Fibroblast of upper back skin (primary cell): ENCODE measurements at regions not wholly inside any gene's neighbourhood (a gene's known extent, or its start where the extent isn't known, plus 50 kb on each side); places are given as distances from the start of the nearest gene placed in this dataset.

Experiments used
- DNase-seq: peaks from one replicate; pipeline ENCODE4 v3.0.0-alpha.2; 2013

DNA sequence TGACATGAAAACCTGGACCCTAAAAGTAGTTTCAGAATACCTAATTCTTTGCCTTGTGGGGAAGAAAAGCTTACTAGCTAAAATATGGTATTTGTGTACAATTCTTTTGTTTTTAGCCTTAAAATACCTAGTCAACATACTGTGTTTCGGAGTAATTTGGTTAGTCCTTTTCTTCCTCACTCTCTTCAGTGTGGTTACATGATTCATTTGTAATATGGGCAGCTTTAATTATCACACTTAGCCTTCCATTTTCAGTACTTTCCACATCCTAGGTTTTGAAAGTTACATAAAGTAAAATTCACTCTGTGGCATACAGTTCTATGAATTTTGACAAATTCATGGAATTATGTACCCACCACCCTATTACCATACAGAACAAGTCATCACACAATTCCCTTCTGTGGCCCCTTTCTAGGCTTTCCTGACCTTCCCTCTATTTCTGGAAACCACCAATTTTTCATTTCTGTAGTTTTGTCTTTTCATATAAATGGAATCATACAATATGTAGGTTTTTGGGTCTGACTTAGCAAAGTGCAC lies 96.2 kb downstream of the EMX2 start:
- no peak for DNase-seq

- DNase-seq: no peak
Observed at GRCh38 chr10:117640406-117640805, 97.9 kb downstream of the EMX2 start.

- DNase-seq: no peak
Observed at GRCh38 chr10:117646718-117647117, 104.2 kb downstream of the EMX2 start.

DNA sequence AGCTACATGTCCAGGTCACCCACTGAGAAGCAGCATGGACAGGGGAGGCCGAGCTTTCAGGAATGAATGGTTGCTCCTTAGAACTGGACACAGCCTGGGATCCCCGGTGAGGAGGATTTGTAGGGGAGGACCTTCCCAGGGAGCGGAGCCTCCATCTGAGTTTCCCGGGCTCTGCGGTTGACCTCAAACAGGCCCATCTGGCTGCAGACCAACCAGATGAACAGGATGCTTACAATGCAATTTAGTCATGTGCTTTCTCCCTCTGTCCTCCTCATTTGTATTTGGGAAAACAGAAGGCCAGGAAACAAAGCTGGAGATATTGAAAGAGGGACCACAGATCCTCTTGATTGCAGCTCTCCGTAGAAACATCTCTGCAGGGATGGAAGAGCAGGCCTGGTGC lies 104.8 kb downstream of the EMX2 start:
- DNase-seq: peak; percentile 77

- no peak for DNase-seq
Observed at GRCh38 chr10:117651121-117651520, 108.6 kb downstream of the EMX2 start.

- DNase-seq: no peak
Observed at GRCh38 chr10:117652228-117653169, 110.0 kb downstream of the EMX2 start.

- peak; percentile 97 for DNase-seq
Observed at GRCh38 chr10:117653170-117653515, 110.6 kb downstream of the EMX2 start.

DNA sequence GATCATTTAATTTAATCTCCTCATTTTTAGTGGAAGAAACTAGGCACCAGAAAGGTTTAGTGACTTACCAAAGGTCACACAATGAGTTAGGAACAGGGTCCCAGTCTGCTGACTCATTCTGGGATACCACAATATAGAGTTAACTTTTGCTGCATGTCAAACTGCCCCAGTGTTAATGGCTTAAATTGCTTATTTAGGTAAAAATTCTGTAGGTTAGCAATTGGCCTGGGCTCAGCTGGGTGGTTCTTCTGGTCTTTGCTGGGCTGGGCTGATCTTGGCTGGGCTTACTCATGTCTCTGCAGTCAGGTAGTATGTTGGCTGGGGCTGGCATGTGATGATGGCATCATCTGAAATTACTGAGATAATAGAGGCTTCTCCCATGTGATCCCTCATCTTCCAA lies 111.6 kb downstream of the EMX2 start:
- no peak for DNase-seq

GRCh38 chr10:117656385-117657367 lies 114.1 kb downstream of the EMX2 start:
- no peak for DNase-seq

- DNase-seq: no peak
Observed at GRCh38 chr10:117661316-117661715, 118.8 kb downstream of the EMX2 start.

- DNase-seq: peak; percentile 58
Observed at GRCh38 chr10:117662126-117662525, 119.6 kb downstream of the EMX2 start.

DNA sequence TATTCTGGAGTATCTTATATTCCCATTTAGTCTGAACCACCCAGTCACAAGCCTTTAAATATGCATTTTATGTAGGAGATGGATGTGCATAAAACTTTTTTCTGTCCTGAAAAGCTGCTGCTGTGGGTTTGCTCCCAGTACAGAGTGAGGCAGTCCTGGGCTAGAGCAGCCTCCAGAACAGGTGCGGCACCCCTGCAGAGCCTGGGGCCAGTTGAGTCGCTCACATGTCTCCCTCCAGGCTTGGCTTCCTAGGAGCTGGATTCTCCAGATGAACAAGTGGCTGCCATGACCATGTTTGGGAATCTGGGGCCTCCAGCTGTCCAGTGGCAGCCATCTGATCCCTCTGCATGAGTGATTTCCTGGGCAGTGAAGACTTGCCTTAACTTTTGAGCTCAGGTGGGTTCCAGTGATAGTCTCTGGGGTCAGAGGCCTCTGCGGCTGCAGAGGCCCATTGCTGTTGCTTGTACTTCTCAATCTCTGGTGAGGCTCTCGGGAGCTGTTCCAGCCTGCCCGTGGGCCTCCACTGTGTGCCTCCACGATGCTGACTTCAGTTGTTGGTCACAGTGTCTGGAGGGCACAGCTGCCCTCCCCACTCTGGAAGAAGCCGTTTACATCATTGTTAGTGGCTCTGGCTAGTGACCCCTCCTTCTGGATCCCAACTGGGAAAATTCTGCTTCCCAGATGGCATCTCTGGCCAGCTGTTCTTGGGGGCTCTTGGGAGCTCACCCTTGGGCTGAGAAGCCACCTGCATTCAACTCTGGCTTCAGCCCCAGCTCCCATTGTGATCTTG lies 120.4 kb downstream of the EMX2 start:
- DNase-seq: no peak

DNA sequence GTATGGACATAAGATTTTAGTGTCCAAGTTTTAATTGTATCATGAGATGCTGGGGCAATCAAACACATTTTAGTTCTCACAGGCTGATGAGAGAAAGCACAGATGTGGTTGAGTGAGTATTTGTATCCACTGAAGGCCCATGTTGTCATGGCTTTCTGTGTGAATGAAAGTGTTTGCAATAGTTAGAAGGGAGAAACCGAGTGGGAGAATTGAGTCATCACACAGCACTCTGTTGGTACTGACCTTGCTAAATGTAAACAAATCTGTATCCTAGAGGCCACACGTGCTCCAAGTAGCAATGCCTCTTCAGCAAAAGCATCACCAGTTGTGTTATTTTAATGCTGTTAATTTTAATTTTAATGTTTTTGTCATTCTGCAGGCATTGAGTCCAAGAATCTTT lies 121.2 kb downstream of the EMX2 start:
- DNase-seq: peak; percentile 87

DNA sequence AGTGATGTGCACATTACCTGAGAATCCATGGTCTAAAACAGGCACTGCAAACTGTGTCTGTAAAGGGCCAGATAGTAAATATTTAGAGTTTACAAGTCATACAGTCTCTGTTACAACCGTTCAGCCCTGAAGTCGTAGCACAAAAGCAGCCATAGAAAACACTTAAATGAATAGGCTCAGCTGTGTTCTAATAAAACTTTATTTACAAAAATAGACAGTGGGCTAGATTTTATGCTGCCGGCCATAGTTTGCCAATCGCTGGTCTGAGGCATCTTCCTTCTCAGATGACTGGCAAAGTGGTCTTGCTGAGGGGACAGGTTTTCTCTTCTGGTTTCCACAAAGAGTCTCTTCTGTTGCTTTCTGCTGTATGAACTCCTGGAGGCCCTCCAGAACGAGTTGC lies 121.7 kb downstream of the EMX2 start:
- DNase-seq: no peak

- DNase-seq: peak; percentile 61
Observed at GRCh38 chr10:117666166-117666565, 123.6 kb downstream of the EMX2 start.

- DNase-seq: no peak
Observed at GRCh38 chr10:117666965-117667364, 124.4 kb downstream of the EMX2 start.

DNA sequence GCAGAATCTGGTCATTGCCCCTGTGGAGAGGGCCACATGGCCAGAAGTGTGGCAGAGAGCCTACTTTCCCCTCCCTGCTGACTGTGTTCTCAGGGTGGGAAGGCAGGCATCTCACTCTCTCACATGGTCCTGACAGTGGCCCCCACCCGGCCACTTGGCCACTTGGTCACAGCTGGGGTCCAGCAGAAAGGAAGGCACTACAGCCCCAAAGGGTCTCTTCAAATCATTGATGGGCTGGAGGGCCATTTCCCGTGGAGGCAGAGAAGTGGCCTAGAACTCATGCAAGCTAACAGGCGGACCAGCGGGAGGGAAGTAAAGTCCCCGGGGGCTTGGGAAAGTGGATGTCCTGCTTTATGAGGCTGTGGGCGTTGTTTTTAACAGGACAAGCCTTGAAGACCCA lies 125.3 kb downstream of the EMX2 start:
- no peak for DNase-seq

- no peak for DNase-seq
Observed at GRCh38 chr10:117668327-117669008, 125.9 kb downstream of the EMX2 start.

GRCh38 chr10:117669122-117669521 lies 126.6 kb downstream of the EMX2 start:
- no peak for DNase-seq

DNA sequence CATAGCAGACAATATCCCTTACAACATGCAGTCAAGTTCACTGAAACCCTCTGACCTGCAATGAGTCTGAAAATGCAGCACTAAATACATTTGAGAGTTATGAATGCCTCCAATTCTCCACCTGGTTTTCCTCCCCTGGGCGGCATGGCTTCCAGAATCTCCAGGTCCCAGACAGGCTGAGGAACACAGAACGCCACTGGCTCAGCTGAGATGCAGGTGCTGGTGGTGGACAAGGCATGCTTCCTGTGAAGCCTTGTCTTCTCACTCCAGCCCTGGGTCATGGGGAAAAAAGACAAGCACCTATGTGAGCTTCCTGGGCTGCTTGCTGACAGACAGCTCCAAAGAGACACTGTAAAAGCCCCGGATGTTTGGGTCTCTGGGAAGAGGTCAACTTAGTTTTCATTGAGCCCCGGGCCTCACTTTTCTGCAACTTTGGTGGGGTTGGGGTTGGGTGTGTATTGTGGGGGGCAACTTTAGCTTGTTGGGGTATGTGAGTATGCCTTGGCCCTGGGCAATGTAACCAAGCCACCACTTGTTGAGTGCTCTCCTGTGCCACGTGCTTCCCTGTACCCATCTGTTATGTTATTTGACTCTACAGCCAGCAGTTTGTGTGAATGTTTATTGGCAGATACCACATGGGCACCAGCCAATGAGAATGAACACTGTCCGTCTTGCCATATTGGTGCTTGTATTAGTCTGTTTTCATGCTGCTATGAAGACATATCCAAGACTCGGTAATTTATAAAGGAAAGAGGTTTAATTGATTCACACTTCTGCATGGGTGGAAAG lies 127.8 kb downstream of the EMX2 start:
- no peak for DNase-seq
